HG03354 (cell line): ENCODE measurements at regions not wholly inside any gene's neighbourhood (a gene's known extent, or its start where the extent isn't known, plus 50 kb on each side); places are given as distances from the start of the nearest gene placed in this dataset.
"Not testable (repeated sequence)": the region's sequence is repeated elsewhere in the genome, so short reads cannot be mapped to it uniquely, and the experiment has no call there.

Experiments
- ATAC-seq: cut with Tn5 transposase; IDR thresholded peaks from one replicate; pipeline ENCODE4 v1.9.1; 2021; ENCODE audit warnings: mild to moderate bottlenecking; ENCODE audit not compliant: unreplicated experiment, poor library complexity, severe bottlenecking

DNA sequence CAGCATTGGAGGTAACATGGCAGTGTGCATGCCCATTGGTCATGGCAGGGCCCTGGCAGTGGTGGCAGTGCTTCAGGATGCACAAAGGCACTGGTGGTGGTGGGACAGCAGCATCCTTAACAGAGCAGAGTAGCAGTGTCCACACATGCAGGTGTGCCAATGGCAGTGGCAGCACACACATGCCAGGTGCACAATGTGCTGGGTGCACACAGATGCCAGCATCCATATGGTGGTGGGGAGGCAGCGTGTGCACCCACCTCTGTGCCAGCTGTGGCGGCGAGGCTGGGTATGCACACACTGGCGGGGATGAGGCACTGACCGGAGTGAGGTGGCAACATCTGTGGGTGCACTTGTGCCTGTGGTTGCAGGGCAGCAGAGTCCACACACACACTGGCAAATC lies 150.6 kb downstream of the SI start:
- no peak for ATAC-seq

GRCh38 chr3:164918905-164919304 lies 159.4 kb downstream of the SI start:
- ATAC-seq = no peak

GRCh38 chr3:164912916-164913315 lies 165.4 kb downstream of the SI start:
- ATAC-seq = no peak

GRCh38 chr3:164903820-164904451 lies 174.4 kb downstream of the SI start:
- ATAC-seq = no peak

DNA sequence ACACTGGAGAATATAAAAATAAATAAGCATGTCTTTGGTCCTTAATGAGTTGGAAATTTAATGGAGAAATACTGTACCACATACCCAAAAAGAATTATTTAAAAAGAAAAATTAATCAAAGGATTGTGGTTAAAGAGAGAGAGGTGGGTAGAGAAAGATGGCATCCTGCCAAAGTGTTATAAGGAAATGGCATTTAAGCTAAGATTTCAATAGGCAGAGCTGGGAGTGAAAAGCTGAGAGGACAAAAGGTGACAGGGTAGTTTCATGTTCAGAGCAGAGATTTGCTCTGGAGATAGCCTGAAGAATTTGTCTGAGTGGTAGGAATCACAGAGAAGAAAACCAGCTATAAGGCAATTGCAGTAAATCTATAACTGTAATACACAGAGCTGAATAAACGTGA lies 181.0 kb downstream of the SI start:
- ATAC-seq = no peak

DNA sequence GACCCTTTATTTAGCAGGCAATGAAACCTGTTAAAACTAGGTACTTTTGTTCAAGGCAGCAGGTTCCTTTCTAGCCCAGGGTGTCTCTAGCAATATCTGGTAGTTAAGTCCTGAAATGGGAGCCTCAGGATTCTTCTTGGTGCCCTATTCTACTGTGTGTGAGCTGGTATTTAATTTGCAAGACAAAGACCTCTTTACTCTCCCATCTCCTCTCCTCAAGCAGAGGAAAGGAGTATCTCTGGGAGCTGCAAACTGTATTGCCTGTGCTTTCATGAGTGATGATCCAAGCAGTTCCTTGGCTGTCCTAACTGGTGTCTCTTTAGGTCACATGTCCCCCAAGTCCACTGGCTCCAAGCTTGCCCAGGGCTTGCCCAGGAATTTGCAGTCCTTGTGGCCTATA lies 188.2 kb downstream of the SI start:
- no peak for ATAC-seq

DNA sequence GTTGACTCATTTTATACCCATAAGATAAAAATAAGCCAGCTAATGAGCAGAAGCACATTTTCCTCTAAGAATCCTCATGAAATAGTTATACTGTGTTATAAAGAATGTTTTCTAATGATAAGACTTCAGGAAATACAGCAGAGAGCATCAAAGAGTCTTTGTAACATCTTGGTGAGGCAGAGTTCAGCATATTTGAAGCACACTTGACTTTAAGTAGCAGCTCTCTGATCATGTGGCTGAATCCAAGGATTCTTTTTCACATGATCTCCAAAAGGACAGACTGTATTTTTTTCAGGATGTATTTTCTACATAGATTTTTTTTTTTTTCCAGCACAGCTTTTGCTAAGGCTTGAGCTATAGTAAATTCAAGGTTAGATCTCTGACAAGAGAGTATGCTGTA lies 195.1 kb downstream of the SI start:
- ATAC-seq = no peak

DNA sequence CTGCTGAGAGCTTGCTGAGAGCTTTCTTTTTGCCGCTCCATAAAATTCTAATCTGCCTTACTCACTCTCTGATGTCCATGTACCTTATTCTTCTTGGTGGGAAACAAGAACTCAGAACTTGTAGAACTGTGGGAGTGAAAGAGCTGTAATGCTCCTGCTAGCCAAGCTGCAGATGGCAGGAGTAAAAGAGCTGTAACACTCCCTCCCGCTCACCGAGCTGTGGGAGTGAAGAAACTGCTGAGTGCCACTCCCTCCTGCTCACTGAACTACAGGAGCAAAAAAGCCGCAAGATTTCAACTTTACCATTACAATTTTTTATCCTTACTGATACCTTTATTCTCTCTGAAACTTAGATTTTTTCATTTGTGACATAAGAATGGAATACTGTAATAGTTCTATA lies 199.1 kb downstream of the SI start:
- ATAC-seq = no peak

- ATAC-seq = no peak
Observed at GRCh38 chr3:164864454-164864853, 213.8 kb downstream of the SI start.

DNA sequence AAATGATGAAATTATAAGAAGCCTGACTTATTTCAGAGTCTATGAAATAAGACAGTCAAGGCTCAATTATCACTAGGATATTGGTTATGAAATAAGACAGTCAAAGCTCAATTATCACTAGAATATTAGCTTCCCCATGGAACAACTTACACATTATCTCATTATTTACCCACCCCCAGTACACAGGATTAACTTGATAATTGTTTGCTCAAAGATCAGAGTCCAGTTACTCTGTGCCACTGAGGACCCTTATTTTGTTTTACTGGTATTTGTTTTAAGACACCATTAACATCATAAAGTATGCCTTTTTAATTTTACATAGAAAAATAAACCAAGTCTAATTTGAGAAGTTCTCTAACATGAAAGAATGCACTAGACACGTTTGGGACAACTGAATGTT lies 225.4 kb downstream of the SI start:
- ATAC-seq = no peak

- ATAC-seq = no peak
Observed at GRCh38 chr3:164851905-164852304, 226.4 kb downstream of the SI start.

GRCh38 chr3:164851204-164851603 lies 227.1 kb downstream of the SI start:
- ATAC-seq = no peak

DNA sequence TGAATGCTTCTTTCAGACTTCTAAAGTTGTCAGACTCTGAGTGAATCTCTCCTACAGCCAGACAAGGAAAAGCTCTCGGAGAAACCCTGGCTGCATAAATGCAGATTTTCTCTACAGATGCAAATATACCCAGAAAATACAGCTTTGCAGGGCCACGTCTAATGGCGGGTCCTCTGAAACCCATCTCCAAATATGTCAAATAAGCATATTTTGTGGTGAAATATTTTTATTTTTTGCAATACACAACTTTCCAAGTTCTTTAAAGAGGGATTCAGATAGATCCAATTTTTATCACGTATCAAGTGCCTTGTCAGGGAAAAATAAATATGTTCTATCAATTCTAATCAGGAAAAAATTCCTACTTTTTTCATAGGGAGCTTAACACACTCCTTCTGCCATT lies 229.4 kb downstream of the SI start:
- ATAC-seq = no peak

DNA sequence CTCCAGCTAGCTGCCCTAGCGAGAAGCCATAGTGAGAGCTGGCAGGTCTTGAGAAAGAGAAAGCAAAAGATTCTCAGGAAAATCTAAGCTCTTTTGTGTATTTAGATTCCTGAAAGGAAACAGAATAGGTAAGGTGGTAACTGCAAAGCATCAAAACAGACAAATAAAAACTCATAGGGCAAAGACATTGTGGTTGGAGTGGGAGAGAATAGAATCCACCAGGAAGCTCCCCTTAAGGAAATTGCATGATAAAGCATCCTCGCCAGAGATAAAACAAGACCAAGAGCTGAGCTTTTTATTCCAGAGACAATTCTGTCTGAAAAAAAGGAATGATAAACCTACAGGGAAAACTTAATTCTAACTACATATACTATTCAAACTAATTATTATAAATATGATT lies 232.6 kb downstream of the SI start:
- no peak for ATAC-seq

GRCh38 chr3:164832216-164832615 lies 246.1 kb downstream of the SI start:
- no peak for ATAC-seq

GRCh38 chr3:164818318-164818717 lies 260.0 kb downstream of the SI start:
- no peak for ATAC-seq

DNA sequence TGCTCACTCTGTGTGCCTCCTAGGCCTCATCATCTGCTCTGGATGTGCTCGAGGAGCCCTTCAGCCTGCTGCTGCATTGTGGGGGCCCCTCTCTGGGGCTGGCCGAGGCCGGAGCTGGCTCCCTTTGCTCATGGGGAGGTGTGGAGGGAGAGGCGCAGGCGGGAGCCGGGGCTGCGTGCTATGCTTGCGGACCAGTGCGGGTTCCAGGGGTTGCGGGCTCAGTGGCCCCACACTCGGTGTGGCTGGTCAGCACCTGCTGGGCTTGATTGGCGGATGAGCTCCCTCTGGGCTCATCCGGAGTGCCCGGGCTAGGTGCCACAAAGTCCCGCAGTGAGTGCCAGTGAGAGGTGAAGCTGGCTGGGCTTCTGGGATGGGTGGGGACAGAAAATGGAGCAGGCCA lies 264.2 kb downstream of the SI start:
- no peak for ATAC-seq

- no peak for ATAC-seq
Observed at GRCh38 chr3:164812042-164812441, 266.3 kb downstream of the SI start.

DNA sequence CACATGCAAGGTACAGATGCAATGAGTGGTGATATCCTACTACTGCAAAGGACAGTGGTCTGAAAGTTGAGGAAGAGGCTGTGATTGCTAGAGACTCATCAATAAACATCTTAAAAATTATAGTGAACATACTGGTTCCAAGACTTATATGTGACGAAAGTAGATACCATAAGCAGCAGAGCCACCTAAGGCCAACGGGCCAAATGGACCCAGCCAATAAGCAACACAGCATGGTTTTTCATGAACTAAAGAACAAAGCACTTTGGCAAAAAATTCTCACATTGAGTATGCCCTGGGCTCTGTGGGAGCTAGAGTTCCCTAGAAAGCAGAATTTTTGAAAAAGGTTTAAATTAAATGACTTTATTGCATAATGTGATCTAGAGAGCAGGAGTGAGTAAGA lies 272.1 kb downstream of the SI start:
- ATAC-seq = no peak

- no peak for ATAC-seq
Observed at GRCh38 chr3:164794099-164794498, 284.2 kb downstream of the SI start.

GRCh38 chr3:164791263-164791662 lies 287.0 kb downstream of the SI start:
- no peak for ATAC-seq

DNA sequence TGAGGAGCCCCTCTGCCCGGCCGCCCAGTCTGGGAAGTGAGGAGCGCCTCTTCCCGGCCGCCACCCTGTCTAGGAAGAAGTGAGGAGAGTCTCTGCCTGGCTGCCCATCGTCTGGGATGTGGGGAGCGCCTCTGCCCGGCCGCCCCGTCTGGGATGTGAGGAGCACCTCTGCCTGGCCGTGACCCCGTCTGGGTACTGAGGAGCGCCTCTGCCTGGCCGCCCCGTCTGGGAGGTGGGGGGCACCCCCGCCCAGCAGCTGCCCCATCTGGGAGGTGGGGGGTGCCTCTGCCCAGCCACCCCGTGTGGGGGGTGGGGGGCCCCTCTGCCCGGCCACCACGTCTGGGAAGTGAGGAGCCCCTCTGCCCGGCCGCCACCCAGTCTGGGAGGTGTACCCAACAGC lies 293.9 kb downstream of the SI start:
- not testable (repeated sequence) for ATAC-seq
